ENCODE measurements at regions not wholly inside any gene's neighbourhood (a gene's known extent, or its start where the extent isn't known, plus 50 kb on each side); places are given as distances from the start of the nearest gene placed in this dataset.

GRCh38 chr19:29269641-29270040, 56.7 kb upstream of the UQCRFS1 start:
- no peak for TF ChIP-seq TAF1 (IDR thresholded peaks at IDR 0.05; ENCODE audit: low read depth)
- TF ChIP-seq YY1 (IDR thresholded peaks at IDR 0.05; ENCODE audit: low read depth): no peak
- no peak for TF ChIP-seq CREB1 (IDR thresholded peaks at IDR 0.05; ENCODE audit: low read depth)
- TF ChIP-seq CEBPB (IDR thresholded peaks at IDR 0.05): no peak
- TF ChIP-seq, protein P1, sequence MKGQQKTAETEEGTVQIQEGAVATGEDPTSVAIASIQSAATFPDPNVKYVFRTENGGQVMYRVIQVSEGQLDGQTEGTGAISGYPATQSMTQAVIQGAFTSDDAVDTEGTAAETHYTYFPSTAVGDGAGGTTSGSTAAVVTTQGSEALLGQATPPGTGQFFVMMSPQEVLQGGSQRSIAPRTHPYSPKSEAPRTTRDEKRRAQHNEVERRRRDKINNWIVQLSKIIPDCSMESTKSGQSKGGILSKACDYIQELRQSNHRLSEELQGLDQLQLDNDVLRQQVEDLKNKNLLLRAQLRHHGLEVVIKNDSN (IDR thresholded peaks at IDR 0.05): no peak
- TF ChIP-seq RAD21 (IDR thresholded peaks at IDR 0.05; ENCODE audit: low read depth): no peak
- TF ChIP-seq EP300 (IDR thresholded peaks at IDR 0.05; ENCODE audit: borderline replicate concordance): no peak
- TF ChIP-seq, protein P2, sequence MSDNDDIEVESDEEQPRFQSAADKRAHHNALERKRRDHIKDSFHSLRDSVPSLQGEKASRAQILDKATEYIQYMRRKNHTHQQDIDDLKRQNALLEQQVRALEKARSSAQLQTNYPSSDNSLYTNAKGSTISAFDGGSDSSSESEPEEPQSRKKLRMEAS (IDR thresholded peaks at IDR 0.05): no peak
- no peak for TF ChIP-seq ZBTB7A (IDR thresholded peaks at IDR 0.05; ENCODE audit: low read depth)
- TF ChIP-seq TCF12 (IDR thresholded peaks at IDR 0.05; ENCODE audit: low read depth): no peak
- no peak for TF ChIP-seq TEAD4 (IDR thresholded peaks at IDR 0.05)
- TF ChIP-seq, protein P3, sequence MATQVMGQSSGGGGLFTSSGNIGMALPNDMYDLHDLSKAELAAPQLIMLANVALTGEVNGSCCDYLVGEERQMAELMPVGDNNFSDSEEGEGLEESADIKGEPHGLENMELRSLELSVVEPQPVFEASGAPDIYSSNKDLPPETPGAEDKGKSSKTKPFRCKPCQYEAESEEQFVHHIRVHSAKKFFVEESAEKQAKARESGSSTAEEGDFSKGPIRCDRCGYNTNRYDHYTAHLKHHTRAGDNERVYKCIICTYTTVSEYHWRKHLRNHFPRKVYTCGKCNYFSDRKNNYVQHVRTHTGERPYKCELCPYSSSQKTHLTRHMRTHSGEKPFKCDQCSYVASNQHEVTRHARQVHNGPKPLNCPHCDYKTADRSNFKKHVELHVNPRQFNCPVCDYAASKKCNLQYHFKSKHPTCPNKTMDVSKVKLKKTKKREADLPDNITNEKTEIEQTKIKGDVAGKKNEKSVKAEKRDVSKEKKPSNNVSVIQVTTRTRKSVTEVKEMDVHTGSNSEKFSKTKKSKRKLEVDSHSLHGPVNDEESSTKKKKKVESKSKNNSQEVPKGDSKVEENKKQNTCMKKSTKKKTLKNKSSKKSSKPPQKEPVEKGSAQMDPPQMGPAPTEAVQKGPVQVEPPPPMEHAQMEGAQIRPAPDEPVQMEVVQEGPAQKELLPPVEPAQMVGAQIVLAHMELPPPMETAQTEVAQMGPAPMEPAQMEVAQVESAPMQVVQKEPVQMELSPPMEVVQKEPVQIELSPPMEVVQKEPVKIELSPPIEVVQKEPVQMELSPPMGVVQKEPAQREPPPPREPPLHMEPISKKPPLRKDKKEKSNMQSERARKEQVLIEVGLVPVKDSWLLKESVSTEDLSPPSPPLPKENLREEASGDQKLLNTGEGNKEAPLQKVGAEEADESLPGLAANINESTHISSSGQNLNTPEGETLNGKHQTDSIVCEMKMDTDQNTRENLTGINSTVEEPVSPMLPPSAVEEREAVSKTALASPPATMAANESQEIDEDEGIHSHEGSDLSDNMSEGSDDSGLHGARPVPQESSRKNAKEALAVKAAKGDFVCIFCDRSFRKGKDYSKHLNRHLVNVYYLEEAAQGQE (IDR thresholded peaks at IDR 0.05; ENCODE audit: low read depth): no peak
- TF ChIP-seq NFIC (IDR thresholded peaks at IDR 0.05): no peak
- TF ChIP-seq FOXM1 (IDR thresholded peaks at IDR 0.05; ENCODE audit: borderline replicate concordance, low read depth): no peak
- no peak for TF ChIP-seq EGR1 (IDR thresholded peaks at IDR 0.05)

DNA sequence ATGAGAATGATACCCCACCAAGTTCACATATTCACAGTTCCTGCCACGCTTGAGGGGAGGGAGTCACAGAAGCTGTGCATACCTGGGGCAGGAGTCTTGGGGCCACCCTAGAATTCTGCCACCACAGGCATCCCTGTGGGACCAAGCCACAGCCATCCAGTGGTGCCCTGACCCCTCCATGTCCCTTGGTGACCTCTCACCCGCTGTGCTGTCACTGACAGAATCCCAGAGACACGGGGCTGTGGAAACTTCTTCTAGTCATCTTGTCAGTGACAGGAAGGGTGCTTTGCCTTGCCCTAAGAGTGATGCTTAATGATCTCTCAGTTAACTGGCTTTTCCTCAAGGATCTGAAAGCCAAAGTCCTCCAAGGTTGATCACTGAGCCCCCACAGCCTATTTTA, 58.4 kb upstream of the UQCRFS1 start:
- TF ChIP-seq EGR1 (IDR thresholded peaks at IDR 0.05) (no peak), YY1 (IDR thresholded peaks at IDR 0.05; ENCODE audit: low read depth) (no peak), TEAD4 (IDR thresholded peaks at IDR 0.05) (no peak), RAD21 (IDR thresholded peaks at IDR 0.05; ENCODE audit: low read depth) (no peak), FOXM1 (IDR thresholded peaks at IDR 0.05; ENCODE audit: borderline replicate concordance, low read depth) (no peak), TAF1 (IDR thresholded peaks at IDR 0.05; ENCODE audit: low read depth) (no peak), CEBPB (IDR thresholded peaks at IDR 0.05) (no peak), CREB1 (IDR thresholded peaks at IDR 0.05; ENCODE audit: low read depth) (no peak)
- TF ChIP-seq, protein P3 (IDR thresholded peaks at IDR 0.05; ENCODE audit: low read depth): no peak

- TF ChIP-seq CEBPB (IDR thresholded peaks at IDR 0.05) (no peak), TCF12 (IDR thresholded peaks at IDR 0.05; ENCODE audit: low read depth) (no peak), FOXM1 (IDR thresholded peaks at IDR 0.05; ENCODE audit: borderline replicate concordance, low read depth) (no peak), EGR1 (IDR thresholded peaks at IDR 0.05) (no peak), EP300 (IDR thresholded peaks at IDR 0.05; ENCODE audit: borderline replicate concordance) (no peak), CREB1 (IDR thresholded peaks at IDR 0.05; ENCODE audit: low read depth) (no peak), YY1 (IDR thresholded peaks at IDR 0.05; ENCODE audit: low read depth) (no peak), NFIC (IDR thresholded peaks at IDR 0.05) (no peak), ZBTB7A (IDR thresholded peaks at IDR 0.05; ENCODE audit: low read depth) (no peak), TAF1 (IDR thresholded peaks at IDR 0.05; ENCODE audit: low read depth) (no peak), RAD21 (IDR thresholded peaks at IDR 0.05; ENCODE audit: low read depth) (no peak), TEAD4 (IDR thresholded peaks at IDR 0.05) (no peak)
- TF ChIP-seq, protein P3 (IDR thresholded peaks at IDR 0.05; ENCODE audit: low read depth): no peak
- TF ChIP-seq, protein P2 (IDR thresholded peaks at IDR 0.05): no peak
- TF ChIP-seq, protein P1 (IDR thresholded peaks at IDR 0.05): no peak
Measured at GRCh38 chr19:29271911-29272310, 59.0 kb upstream of the UQCRFS1 start.

DNA sequence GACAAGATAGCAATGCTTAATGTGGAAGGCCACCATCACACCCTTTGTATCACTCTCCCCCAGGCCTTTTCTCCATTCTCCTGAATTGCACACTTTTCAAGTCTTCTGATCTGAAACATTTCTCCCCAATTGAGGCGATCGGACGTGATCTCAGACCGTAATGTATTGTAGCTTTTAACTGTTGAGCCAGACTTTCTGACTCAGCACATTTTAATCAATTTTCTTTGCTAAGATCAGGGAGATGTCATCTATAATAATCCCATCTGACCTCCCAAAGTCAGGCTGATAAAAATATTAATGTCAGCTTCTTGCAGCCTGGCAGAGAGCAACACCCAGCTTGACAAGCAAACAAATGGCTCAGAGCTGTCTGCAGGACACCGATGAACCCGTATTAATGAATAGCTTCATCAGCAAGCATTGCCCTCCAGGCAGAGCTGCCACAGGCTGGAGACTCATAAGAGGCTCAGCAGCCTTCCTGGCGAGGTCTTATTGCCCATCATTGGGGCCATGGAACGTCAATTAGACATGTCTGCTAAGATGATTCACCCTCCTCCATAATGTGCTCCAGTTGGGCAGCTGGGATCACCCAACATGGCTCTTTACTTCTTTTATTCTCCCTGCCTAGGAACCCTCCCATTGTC, 60.2 kb upstream of the UQCRFS1 start:
- TF ChIP-seq, protein P1 (IDR thresholded peaks at IDR 0.05): no peak
- no peak for TF ChIP-seq EP300 (IDR thresholded peaks at IDR 0.05; ENCODE audit: borderline replicate concordance)
- TF ChIP-seq EGR1 (IDR thresholded peaks at IDR 0.05): no peak
- TF ChIP-seq TCF12 (IDR thresholded peaks at IDR 0.05; ENCODE audit: low read depth): no peak
- TF ChIP-seq TEAD4 (IDR thresholded peaks at IDR 0.05): no peak
- TF ChIP-seq FOXM1 (IDR thresholded peaks at IDR 0.05; ENCODE audit: borderline replicate concordance, low read depth): no peak
- TF ChIP-seq, protein P3 (IDR thresholded peaks at IDR 0.05; ENCODE audit: low read depth): no peak
- TF ChIP-seq TAF1 (IDR thresholded peaks at IDR 0.05; ENCODE audit: low read depth): no peak
- no peak for TF ChIP-seq NFIC (IDR thresholded peaks at IDR 0.05)
